CD8-positive, alpha-beta memory T cell (primary cell): ENCODE measurements at regions not wholly inside any gene's neighbourhood (a gene's known extent, or its start where the extent isn't known, plus 50 kb on each side); places are given as distances from the start of the nearest gene placed in this dataset.

Experiments
- CTCF ChIA-PET: fragments of 350-600 bp; sonication (Branson Sonifier 250); formaldehyde crosslinking; loops from one replicate; lab custom pipeline; 2021; ENCODE audit warnings: antibody characterized with exemption; lab: Charles Lee
- POLR2A ChIA-PET: fragments of 350-600 bp; sonication (Branson Sonifier 250); formaldehyde crosslinking; loops from one replicate; lab custom pipeline; 2021; ENCODE audit warnings: antibody characterized with exemption; lab: Charles Lee
- DNase-seq, 5 donors: peaks; one replicate each; pipeline versions ENCODE4 v3.0.0 to v3.0.0-alpha.2; 2020 to 2022; ENCODE audit warnings: mixed read lengths in 1 of 5
- H3K27ac ChIP-seq: one replicate; pipeline ENCODE4 v1.7.0; 2013; ENCODE audit warnings: low read depth, mild to moderate bottlenecking, low read length, moderate library complexity
- H3K27me3 ChIP-seq: 2 replicates; pipeline ENCODE4 v1.7.0; 2013; ENCODE audit warnings: low read length, mild to moderate bottlenecking; ENCODE audit not compliant: insufficient read depth, poor library complexity, severe bottlenecking
- H3K36me3 ChIP-seq: 2 replicates; pipeline ENCODE4 v1.7.0; 2013; ENCODE audit warnings: mild to moderate bottlenecking, low read length, moderate library complexity; ENCODE audit not compliant: insufficient read depth
- H3K4me1 ChIP-seq: 2 replicates; pipeline ENCODE4 v1.7.0; 2013; ENCODE audit warnings: mild to moderate bottlenecking, low read length, moderate library complexity; ENCODE audit not compliant: insufficient read depth
- H3K4me3 ChIP-seq: 2 replicates; pipeline ENCODE4 v1.7.0; 2013; ENCODE audit warnings: mild to moderate bottlenecking, low read length
- H3K9me3 ChIP-seq: 2 replicates; pipeline ENCODE4 v1.7.0; 2013; ENCODE audit warnings: mild to moderate bottlenecking, low read length
- H3K27ac Mint-ChIP-seq, 8 donors: one replicate each; pipeline ENCODE4 v1.8.0; 2020 to 2021; ENCODE audit warnings: mixed read lengths in 8 of 8, mild to moderate bottlenecking in 6 of 8, inconsistent platforms in 3 of 8, moderate library complexity in 3 of 8
- H3K27me3 Mint-ChIP-seq, 2 donors: one replicate each; pipeline ENCODE4 v1.8.0; 2020 to 2021; ENCODE audit warnings: mixed read lengths in 2 of 2, mild to moderate bottlenecking in 1 of 2, moderate library complexity in 1 of 2
- H3K36me3 Mint-ChIP-seq, 3 donors: one replicate each; pipeline ENCODE4 v1.8.0; 2020 to 2021; ENCODE audit warnings: mixed read lengths in 3 of 3, inconsistent platforms in 1 of 3, mild to moderate bottlenecking in 1 of 3
- H3K4me1 Mint-ChIP-seq, 3 donors: one replicate each; pipeline ENCODE4 v1.8.0; 2020 to 2021; ENCODE audit warnings: mixed read lengths in 3 of 3, inconsistent platforms in 1 of 3, mild to moderate bottlenecking in 1 of 3
- H3K4me3 Mint-ChIP-seq, 7 donors: one replicate each; pipeline ENCODE4 v1.8.0; 2020 to 2021; ENCODE audit warnings: mixed read lengths in 7 of 7, mild to moderate bottlenecking in 6 of 7, moderate library complexity in 4 of 7, inconsistent platforms in 2 of 7
- H3K9me3 Mint-ChIP-seq, 5 donors: one replicate each; pipeline ENCODE4 v1.8.0; 2020 to 2022; ENCODE audit warnings: mixed read lengths in 5 of 5, mild to moderate bottlenecking in 3 of 5, moderate library complexity in 2 of 5, inconsistent platforms in 1 of 5

DNA sequence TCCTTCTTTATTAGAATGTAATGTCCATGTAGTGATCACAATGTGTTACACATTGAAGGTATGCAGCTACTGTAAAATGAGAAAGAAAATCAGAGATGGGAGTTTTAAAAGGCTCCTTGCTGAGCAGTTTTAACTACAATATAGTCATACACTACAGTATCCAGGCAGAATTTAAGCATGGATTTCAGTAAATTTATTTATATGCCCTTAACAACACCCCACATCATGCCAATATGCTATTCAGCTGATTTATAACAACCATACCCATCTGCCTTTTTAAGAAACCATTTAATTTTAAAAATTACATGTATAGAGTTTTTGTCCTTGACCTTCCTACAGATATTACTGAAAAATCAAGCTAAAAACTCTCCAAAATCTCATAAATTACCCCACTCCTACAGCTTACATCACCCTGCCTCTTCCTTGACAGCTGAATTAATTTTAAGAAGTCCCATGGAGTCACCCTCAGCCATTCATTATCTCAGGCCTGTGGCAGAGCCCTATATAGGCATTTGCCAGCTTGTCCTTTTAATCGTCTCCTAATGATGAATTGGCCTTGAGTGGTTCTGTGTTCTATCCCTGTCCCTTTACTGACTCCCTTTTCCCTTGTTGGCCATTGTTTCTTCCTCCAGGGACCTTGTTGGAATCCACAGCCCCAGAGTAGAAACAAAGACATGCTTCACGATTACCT, 797.6 kb upstream of the ARRDC4 start:
- H3K27ac Mint-ChIP-seq: no peak overlapping the region
- H3K4me1 Mint-ChIP-seq: no peaks in the 10 kb centered on the region
- no peaks in the 10 kb centered on the region for H3K27me3 ChIP-seq
- no peaks in the 10 kb centered on the region for H3K36me3 Mint-ChIP-seq
- no peak overlapping the region for H3K4me3 Mint-ChIP-seq
- H3K27ac ChIP-seq: no peak overlapping the region
- H3K9me3 ChIP-seq: no peaks in the 10 kb centered on the region
- H3K27me3 Mint-ChIP-seq: peaks cover 0 to 3% of the 10 kb centered on the region in 2 donors
- H3K4me1 ChIP-seq: no peaks in the 10 kb centered on the region
- H3K36me3 ChIP-seq: no peaks in the 10 kb centered on the region
- H3K4me3 ChIP-seq: no peak overlapping the region
- H3K9me3 Mint-ChIP-seq: peaks cover 0 to 7% (median 5%) of the 10 kb centered on the region in 5 donors
- CTCF ChIA-PET: no interaction called here
- POLR2A ChIA-PET: no interaction called here
- no peak for DNase-seq

DNA sequence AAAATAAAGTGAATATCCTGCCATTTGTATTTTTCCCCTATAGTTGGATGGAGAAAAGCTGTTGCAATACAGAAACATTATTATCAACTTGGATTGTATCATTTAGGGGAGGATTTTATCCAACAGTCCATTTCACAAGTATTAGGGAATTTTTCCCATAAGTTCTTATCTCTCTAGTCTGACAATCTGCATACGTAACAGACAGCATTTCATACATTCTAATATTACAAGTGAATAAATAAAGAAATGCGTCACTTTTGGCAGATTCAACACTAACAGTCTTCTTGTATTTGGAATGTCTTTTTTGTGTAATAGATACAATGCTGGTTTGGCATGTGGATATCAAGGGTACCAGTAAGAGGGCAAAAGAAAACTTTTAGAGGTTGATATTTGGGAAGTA, 795.3 kb upstream of the ARRDC4 start:
- Histone ChIP-seq H3K36me3 (no peaks in the 10 kb centered on the region), H3K4me1 (no peaks in the 10 kb centered on the region), H3K27me3 (no peaks in the 10 kb centered on the region), H3K4me3 (no peak overlapping the region), H3K9me3 (no peaks in the 10 kb centered on the region), H3K27ac (no peak overlapping the region)
- Mint-ChIP-seq H3K9me3 (peaks cover 0 to 8% (median 5%) of the 10 kb centered on the region in 5 donors), H3K27ac (no peak overlapping the region), H3K36me3 (no peaks in the 10 kb centered on the region), H3K4me1 (no peaks in the 10 kb centered on the region), H3K27me3 (peaks cover 0 to 5% of the 10 kb centered on the region in 2 donors), H3K4me3 (no peak overlapping the region)
- ChIA-PET CTCF (no interaction called here), POLR2A (no interaction called here)
- no peak for DNase-seq

DNA sequence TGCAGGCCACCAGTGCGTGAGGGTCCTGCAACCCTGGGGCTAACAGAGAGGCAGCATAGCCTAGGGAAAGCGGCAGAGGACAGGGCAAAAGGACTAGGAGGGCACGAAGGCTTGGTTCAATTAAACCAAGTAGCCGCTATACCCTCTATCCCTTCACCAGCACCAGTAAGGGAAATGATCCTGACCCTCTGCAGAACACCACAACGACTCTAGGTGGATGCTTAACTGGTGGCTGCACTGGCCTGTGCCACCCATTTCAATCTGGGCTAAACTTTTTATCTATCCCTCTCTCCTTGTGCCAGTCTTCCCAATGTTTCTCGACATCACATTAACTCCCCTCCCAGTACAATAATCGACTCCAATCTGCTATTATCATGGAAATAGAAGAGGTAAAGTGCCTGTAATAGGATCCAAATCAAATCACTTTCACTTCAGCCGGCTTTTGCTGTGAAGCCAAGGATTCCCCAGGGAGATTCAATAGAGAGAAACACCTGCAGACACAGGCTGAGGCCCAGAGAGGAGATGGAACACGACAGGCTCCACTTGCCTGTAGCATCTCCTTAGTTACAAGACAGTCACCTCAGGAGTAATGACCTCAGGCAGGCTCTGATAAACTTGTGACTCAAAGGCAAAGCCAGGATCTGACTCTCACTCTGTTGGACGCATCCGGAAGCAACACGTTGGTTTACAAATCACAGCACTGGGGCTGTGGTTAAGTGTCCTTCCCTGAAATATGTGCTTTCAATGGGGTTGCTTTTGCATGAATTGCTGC, 791.6 kb upstream of the ARRDC4 start:
- Histone ChIP-seq H3K27ac (no peak overlapping the region), H3K4me1 (no peaks in the 10 kb centered on the region), H3K36me3 (no peaks in the 10 kb centered on the region), H3K4me3 (no peak overlapping the region), H3K27me3 (no peaks in the 10 kb centered on the region), H3K9me3 (no peaks in the 10 kb centered on the region)
- Mint-ChIP-seq H3K27ac (no peak overlapping the region), H3K4me3 (no peak overlapping the region), H3K4me1 (no peaks in the 10 kb centered on the region), H3K9me3 (peaks cover 0 to 10% (median 2%) of the 10 kb centered on the region in 5 donors), H3K27me3 (peaks cover 0 to 2% of the 10 kb centered on the region in 2 donors), H3K36me3 (no peaks in the 10 kb centered on the region)
- ChIA-PET POLR2A (no interaction called here), CTCF (no interaction called here)
- no peak for DNase-seq

GRCh38 chr15:97171556-97171955, 788.9 kb upstream of the ARRDC4 start:
- no peaks in the 10 kb centered on the region for H3K4me1 Mint-ChIP-seq
- no peak for DNase-seq
- peaks cover 0 to 2% of the 10 kb centered on the region in 2 donors for H3K27me3 Mint-ChIP-seq
- Histone ChIP-seq H3K4me3 (no peak overlapping the region), H3K27ac (no peak overlapping the region), H3K27me3 (no peaks in the 10 kb centered on the region), H3K4me1 (no peaks in the 10 kb centered on the region), H3K36me3 (no peaks in the 10 kb centered on the region), H3K9me3 (no peaks in the 10 kb centered on the region)
- ChIA-PET CTCF (no interaction called here), POLR2A (no interaction called here)
- peaks cover 0 to 7% (median 6%) of the 10 kb centered on the region in 5 donors for H3K9me3 Mint-ChIP-seq
- no peak overlapping the region for H3K4me3 Mint-ChIP-seq
- no peak overlapping the region for H3K27ac Mint-ChIP-seq
- no peaks in the 10 kb centered on the region for H3K36me3 Mint-ChIP-seq

DNA sequence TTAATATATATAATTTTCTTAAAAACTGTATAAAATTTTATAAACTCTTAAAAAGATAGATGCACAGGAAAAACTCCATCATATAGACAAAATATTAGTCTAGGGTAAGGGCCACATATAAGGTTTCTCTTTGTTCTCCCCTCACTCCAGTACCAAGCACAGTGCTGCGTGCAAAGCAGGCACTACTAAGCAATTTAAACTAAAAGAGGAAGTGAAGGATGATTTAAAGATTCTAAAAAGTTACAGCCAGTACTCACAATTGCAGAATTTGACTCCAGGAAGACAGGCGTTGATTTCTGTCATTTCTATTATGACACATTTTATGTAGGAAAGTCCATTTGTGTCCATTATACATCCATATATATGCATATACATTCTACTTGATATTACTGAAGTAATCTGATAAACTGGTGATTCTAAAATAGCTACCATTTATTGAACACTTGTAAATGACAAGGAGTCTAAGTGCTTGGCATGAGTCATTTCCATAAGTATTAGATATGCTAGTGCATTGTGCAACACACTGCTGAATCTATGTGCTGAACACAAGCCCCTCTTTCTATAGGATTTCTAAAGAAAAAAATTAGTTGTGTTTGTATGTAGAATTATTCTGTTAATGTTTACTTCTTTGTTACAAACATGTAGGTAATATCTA, 785.5 kb upstream of the ARRDC4 start:
- H3K27me3 ChIP-seq: no peaks in the 10 kb centered on the region
- CTCF ChIA-PET: no interaction called here
- DNase-seq: no peak
- H3K27me3 Mint-ChIP-seq: no peaks in the 10 kb centered on the region
- no peak overlapping the region for H3K27ac Mint-ChIP-seq
- H3K4me1 ChIP-seq: no peaks in the 10 kb centered on the region
- H3K4me1 Mint-ChIP-seq: no peaks in the 10 kb centered on the region
- H3K4me3 ChIP-seq: no peak overlapping the region
- H3K36me3 Mint-ChIP-seq: no peaks in the 10 kb centered on the region
- peaks cover 0 to 9% (median 6%) of the 10 kb centered on the region in 5 donors for H3K9me3 Mint-ChIP-seq
- no peaks in the 10 kb centered on the region for H3K36me3 ChIP-seq
- no peak overlapping the region for H3K27ac ChIP-seq
- H3K4me3 Mint-ChIP-seq: no peak overlapping the region
- no peaks in the 10 kb centered on the region for H3K9me3 ChIP-seq
- POLR2A ChIA-PET: no interaction called here

DNA sequence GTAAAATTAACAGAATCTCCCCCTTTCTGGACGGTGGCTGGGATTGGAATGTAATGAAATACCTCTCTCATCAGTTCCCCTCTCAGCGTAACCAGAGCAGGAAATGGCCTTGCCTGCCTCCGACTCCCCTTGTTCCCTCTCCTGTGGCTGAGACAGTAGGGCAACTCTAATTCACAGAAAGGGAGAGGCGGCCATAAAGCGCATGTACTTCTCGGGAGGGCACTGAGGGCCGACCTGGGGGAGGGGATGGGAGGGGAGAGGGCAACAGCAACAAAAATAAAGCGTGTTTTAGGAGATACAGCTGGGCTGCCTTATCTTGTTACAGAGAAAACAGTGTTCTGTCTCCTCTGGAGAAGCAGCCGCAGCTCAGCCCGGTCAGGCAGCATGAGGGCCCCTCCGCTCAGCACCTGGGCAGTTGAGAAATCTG, 783.3 kb upstream of the ARRDC4 start:
- ChIA-PET POLR2A (no interaction called here), CTCF (interaction anchor here (1.1 kb wide), 1 partner anchor 58 kb away, joined by 3 read pairs; no protein-coding TSS in a partner anchor)
- no peaks in the 10 kb centered on the region for H3K27me3 Mint-ChIP-seq
- H3K4me1 ChIP-seq: no peaks in the 10 kb centered on the region
- H3K36me3 ChIP-seq: no peaks in the 10 kb centered on the region
- no peak overlapping the region for H3K4me3 ChIP-seq
- no peak overlapping the region for H3K27ac Mint-ChIP-seq
- H3K4me3 Mint-ChIP-seq: no peak overlapping the region
- no peak for DNase-seq
- no peaks in the 10 kb centered on the region for H3K36me3 Mint-ChIP-seq
- H3K27me3 ChIP-seq: no peaks in the 10 kb centered on the region
- no peak overlapping the region for H3K27ac ChIP-seq
- no peaks in the 10 kb centered on the region for H3K9me3 ChIP-seq
- peaks cover 0 to 17% (median 5%) of the 10 kb centered on the region in 5 donors for H3K9me3 Mint-ChIP-seq
- H3K4me1 Mint-ChIP-seq: no peaks in the 10 kb centered on the region

DNA sequence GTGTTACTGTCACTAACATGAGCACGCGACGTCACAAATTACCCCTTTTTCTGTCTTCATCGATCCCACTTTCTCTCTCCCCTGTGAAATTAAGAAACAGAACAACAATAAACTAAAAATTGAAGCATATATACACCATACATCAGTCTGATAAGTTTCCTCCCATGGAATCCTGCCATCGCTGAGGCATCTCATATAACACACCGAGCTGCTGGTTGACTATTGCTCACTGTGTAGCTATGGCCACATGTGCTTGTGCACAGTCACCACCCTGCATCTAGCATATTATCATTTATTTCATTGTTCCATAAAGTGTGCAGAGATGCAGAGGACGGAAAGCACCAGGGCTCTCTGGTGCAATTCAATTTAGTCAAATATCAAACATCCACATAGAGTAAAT, 777.9 kb upstream of the ARRDC4 start:
- Histone ChIP-seq H3K4me3 (no peak overlapping the region), H3K4me1 (no peaks in the 10 kb centered on the region), H3K36me3 (no peaks in the 10 kb centered on the region), H3K9me3 (no peaks in the 10 kb centered on the region), H3K27me3 (no peaks in the 10 kb centered on the region), H3K27ac (no peak overlapping the region)
- ChIA-PET CTCF (no interaction called here), POLR2A (no interaction called here)
- Mint-ChIP-seq H3K27ac (no peak overlapping the region), H3K36me3 (no peaks in the 10 kb centered on the region), H3K4me3 (no peak overlapping the region), H3K27me3 (no peaks in the 10 kb centered on the region), H3K9me3 (peaks cover 2 to 20% (median 5%) of the 10 kb centered on the region in 5 donors), H3K4me1 (no peaks in the 10 kb centered on the region)
- DNase-seq: no peak

GRCh38 chr15:97189162-97189780, 771.2 kb upstream of the ARRDC4 start:
- H3K4me3 ChIP-seq: no peak overlapping the region
- H3K27me3 Mint-ChIP-seq: no peaks in the 10 kb centered on the region
- no peaks in the 10 kb centered on the region for H3K27me3 ChIP-seq
- H3K4me1 ChIP-seq: no peaks in the 10 kb centered on the region
- no peak overlapping the region for H3K27ac Mint-ChIP-seq
- DNase-seq: no peak
- H3K27ac ChIP-seq: no peak overlapping the region
- no peak overlapping the region for H3K4me3 Mint-ChIP-seq
- no peaks in the 10 kb centered on the region for H3K9me3 ChIP-seq
- ChIA-PET POLR2A (no interaction called here), CTCF (no interaction called here)
- no peaks in the 10 kb centered on the region for H3K4me1 Mint-ChIP-seq
- peaks cover 2 to 23% (median 8%) of the 10 kb centered on the region in 5 donors for H3K9me3 Mint-ChIP-seq
- no peaks in the 10 kb centered on the region for H3K36me3 Mint-ChIP-seq
- no peaks in the 10 kb centered on the region for H3K36me3 ChIP-seq
